Duodenal mucosa (tissue), 2 donors: ENCODE measurements at regions not wholly inside any gene's neighbourhood (a gene's known extent, or its start where the extent isn't known, plus 50 kb on each side); places are given as distances from the start of the nearest gene placed in this dataset.

Experiments used
- H3K27ac ChIP-seq: one replicate; pipeline ENCODE4 v1.7.0; 2013; ENCODE audit warnings: low read depth, low read length
- H3K27me3 ChIP-seq, 2 donors: one replicate each; pipeline ENCODE4 v1.7.0; 2013; ENCODE audit warnings: low read length in 2 of 2, control low read depth in 1 of 2; ENCODE audit not compliant: insufficient read depth in 2 of 2, control insufficient read depth in 1 of 2
- H3K36me3 ChIP-seq, 2 donors: one replicate each; pipeline ENCODE4 v1.7.0; 2013; ENCODE audit warnings: low read length in 2 of 2, control low read depth in 1 of 2; ENCODE audit not compliant: insufficient read depth in 2 of 2, control insufficient read depth in 1 of 2
- H3K4me1 ChIP-seq, 2 donors: one replicate each; pipeline ENCODE4 v1.7.0; 2013; ENCODE audit warnings: low read length in 2 of 2, control low read depth in 1 of 2; ENCODE audit not compliant: insufficient read depth in 2 of 2, control insufficient read depth in 1 of 2
- H3K4me3 ChIP-seq, 2 donors: one replicate each; pipeline ENCODE4 v1.7.0; 2013; ENCODE audit warnings: low read length in 2 of 2, low read depth in 1 of 2
- H3K9ac ChIP-seq, 2 donors: one replicate each; pipeline ENCODE4 v1.7.0; 2013; ENCODE audit warnings: low read length in 2 of 2, low read depth in 1 of 2
- H3K9me3 ChIP-seq, 2 donors: one replicate each; pipeline ENCODE4 v1.7.0; 2013; ENCODE audit warnings: low read length in 2 of 2, control low read depth in 1 of 2; ENCODE audit not compliant: control insufficient read depth in 1 of 2

GRCh38 chr3:150221904-150222523 is 186.1 kb upstream of the TSC22D2 start:
- Histone ChIP-seq H3K27me3 (peaks cover 20 to 21% of the 10 kb centered on the region in 2 donors), H3K36me3 (no peaks in the 10 kb centered on the region), H3K9me3 (peaks cover 0 to 4% of the 10 kb centered on the region in 2 donors), H3K9ac (no peak overlapping the region), H3K27ac (no peak overlapping the region), H3K4me1 (no peaks in the 10 kb centered on the region), H3K4me3 (no peak overlapping the region)

GRCh38 chr3:150220799-150221198 is 187.3 kb upstream of the TSC22D2 start:
- Histone ChIP-seq H3K27me3 (peaks cover 20 to 21% of the 10 kb centered on the region in 2 donors), H3K4me3 (no peak overlapping the region), H3K36me3 (no peaks in the 10 kb centered on the region), H3K27ac (no peak overlapping the region), H3K4me1 (peaks cover 0 to 6% of the 10 kb centered on the region in 2 donors), H3K9ac (no peak overlapping the region), H3K9me3 (peaks cover 0 to 4% of the 10 kb centered on the region in 2 donors)

GRCh38 chr3:150220041-150220440 is 188.1 kb upstream of the TSC22D2 start:
- Histone ChIP-seq H3K4me3 (no peak overlapping the region), H3K9ac (no peak overlapping the region), H3K9me3 (peaks cover 0 to 4% of the 10 kb centered on the region in 2 donors), H3K27me3 (peaks cover 20 to 21% of the 10 kb centered on the region in 2 donors), H3K36me3 (no peaks in the 10 kb centered on the region), H3K4me1 (peaks cover 0 to 6% of the 10 kb centered on the region in 2 donors), H3K27ac (no peak overlapping the region)

GRCh38 chr3:150218841-150219240 is 189.3 kb upstream of the TSC22D2 start:
- Histone ChIP-seq H3K4me3 (no peak overlapping the region), H3K9ac (no peak overlapping the region), H3K27me3 (peaks cover 13 to 16% of the 10 kb centered on the region in 2 donors), H3K36me3 (no peaks in the 10 kb centered on the region), H3K27ac (no peak overlapping the region), H3K4me1 (peaks cover 0 to 6% of the 10 kb centered on the region in 2 donors), H3K9me3 (peaks cover 0 to 4% of the 10 kb centered on the region in 2 donors)

GRCh38 chr3:150218236-150218635 is 189.9 kb upstream of the TSC22D2 start:
- H3K4me3 ChIP-seq: no peak overlapping the region

GRCh38 chr3:150217691-150218090 is 190.4 kb upstream of the TSC22D2 start:
- Histone ChIP-seq H3K27ac (no peak overlapping the region), H3K9me3 (peaks cover 0 to 4% of the 10 kb centered on the region in 2 donors), H3K4me1 (peaks cover 0 to 6% of the 10 kb centered on the region in 2 donors), H3K4me3 (no peak overlapping the region), H3K9ac (no peak overlapping the region), H3K36me3 (no peaks in the 10 kb centered on the region), H3K27me3 (peaks cover 9 to 16% of the 10 kb centered on the region in 2 donors)

More at GRCh38 chr3:150218236-150218635, 189.9 kb upstream of the TSC22D2 start:
- Histone ChIP-seq H3K9ac (no peak overlapping the region), H3K9me3 (peaks cover 0 to 4% of the 10 kb centered on the region in 2 donors), H3K27me3 (peaks cover 13 to 16% of the 10 kb centered on the region in 2 donors), H3K36me3 (no peaks in the 10 kb centered on the region), H3K27ac (no peak overlapping the region), H3K4me1 (peaks cover 0 to 6% of the 10 kb centered on the region in 2 donors)

GRCh38 chr3:150216866-150217600 is 191.1 kb upstream of the TSC22D2 start:
- H3K4me1 ChIP-seq: peaks cover 0 to 6% of the 10 kb centered on the region in 2 donors
- H3K9ac ChIP-seq: no peak overlapping the region
- H3K27ac ChIP-seq: no peak overlapping the region
- no peaks in the 10 kb centered on the region for H3K36me3 ChIP-seq
- peaks cover 7 to 11% of the 10 kb centered on the region in 2 donors for H3K27me3 ChIP-seq
- H3K9me3 ChIP-seq: peaks cover 0 to 4% of the 10 kb centered on the region in 2 donors
- H3K4me3 ChIP-seq: no peak overlapping the region

GRCh38 chr3:150216041-150216811 is 191.9 kb upstream of the TSC22D2 start:
- Histone ChIP-seq H3K27me3 (peaks cover 0 to 4% of the 10 kb centered on the region in 2 donors), H3K4me3 (no peak overlapping the region), H3K27ac (no peak overlapping the region), H3K36me3 (no peaks in the 10 kb centered on the region), H3K9me3 (peaks cover 0 to 4% of the 10 kb centered on the region in 2 donors), H3K4me1 (peaks cover 0 to 6% of the 10 kb centered on the region in 2 donors), H3K9ac (no peak overlapping the region)

- peaks cover 0 to 6% of the 10 kb centered on the region in 2 donors for H3K4me1 ChIP-seq
- H3K27me3 ChIP-seq: peaks cover 0 to 4% of the 10 kb centered on the region in 2 donors
- no peak overlapping the region for H3K27ac ChIP-seq
- H3K9me3 ChIP-seq: peaks cover 0 to 4% of the 10 kb centered on the region in 2 donors
- no peak overlapping the region for H3K9ac ChIP-seq
- no peak overlapping the region for H3K4me3 ChIP-seq
- no peaks in the 10 kb centered on the region for H3K36me3 ChIP-seq
Observed at GRCh38 chr3:150215616-150216015, 192.5 kb upstream of the TSC22D2 start.

- Histone ChIP-seq H3K4me3 (no peak overlapping the region), H3K9me3 (peaks cover 0 to 4% of the 10 kb centered on the region in 2 donors), H3K27ac (no peak overlapping the region), H3K36me3 (no peaks in the 10 kb centered on the region), H3K4me1 (peaks cover 0 to 6% of the 10 kb centered on the region in 2 donors), H3K9ac (no peak overlapping the region), H3K27me3 (no peaks in the 10 kb centered on the region)
Observed at GRCh38 chr3:150213577-150213976, 194.5 kb upstream of the TSC22D2 start.
